H1 (cell line): ENCODE measurements at regions not wholly inside any gene's neighbourhood (a gene's known extent, or its start where the extent isn't known, plus 50 kb on each side); places are given as distances from the start of the nearest gene placed in this dataset.
A peak's percentile ranks its signal among the peaks of the same experiment; 100 is the strongest.

Experiments used
- CTCF ChIA-PET: fragments of 300-600 bp; sonication (Branson Sonifier 250); formaldehyde crosslinking; loops from one replicate; lab custom pipeline; 2021; ENCODE audit not compliant: partially characterized antibody; lab: Charles Lee
- POLR2A ChIA-PET: fragments of 300-600 bp; sonication (Branson Sonifier 250); formaldehyde crosslinking; loops from one replicate; lab custom pipeline; 2021; ENCODE audit warnings: inconsistent platforms; ENCODE audit not compliant: partially characterized antibody; lab: Charles Lee
- DNase-seq, 2 experiments: peaks; one replicate each; pipeline versions ENCODE4 v3.0.0 to v3.0.0-alpha.2; 2010 to 2022; ENCODE audit warnings: low spot score in 2 of 2, low read depth in 1 of 2, mixed read lengths in 1 of 2
- FAIRE-seq: peaks from 2 replicates; lab custom pipeline; 2011; peaks lifted over from hg19 to GRCh38; lab: Jason Lieb, UNC
- H2AFZ ChIP-seq: 2 replicates; pipeline ENCODE4 v1.8.1; 2012; ENCODE audit warnings: low read length, inconsistent platforms
- H2AK5ac ChIP-seq: 2 replicates; pipeline ENCODE4 v1.6.1; 2013; ENCODE audit warnings: low read depth, low read length
- H2BK120ac ChIP-seq: replicated peaks from 2 replicates; pipeline ENCODE3; 2013; ENCODE audit warnings: low read depth, low read length, inconsistent platforms
- H2BK12ac ChIP-seq: 2 replicates; pipeline ENCODE4 v1.6.1; 2013; ENCODE audit warnings: low read depth, low read length
- H2BK15ac ChIP-seq: 2 replicates; pipeline ENCODE4 v1.6.1; 2013; ENCODE audit warnings: low read length
- H2BK20ac ChIP-seq: 2 replicates; pipeline ENCODE4 v1.6.1; 2013; ENCODE audit warnings: low read length
- H2BK5ac ChIP-seq: 2 replicates; pipeline ENCODE4 v1.6.1; 2013; ENCODE audit warnings: low read depth, low read length
- H3K14ac ChIP-seq: 2 replicates; pipeline ENCODE4 v1.6.1; 2013; ENCODE audit warnings: inconsistent platforms; ENCODE audit not compliant: insufficient read length
- H3K18ac ChIP-seq: 2 replicates; pipeline ENCODE4 v1.6.1; 2013; ENCODE audit warnings: low read length; ENCODE audit errors: extremely low read depth
- H3K23ac ChIP-seq: 2 replicates; pipeline ENCODE4 v1.6.1; 2013; ENCODE audit warnings: inconsistent platforms; ENCODE audit not compliant: insufficient read length
- H3K23me2 ChIP-seq: 2 replicates; pipeline ENCODE4 v1.6.1; 2013; ENCODE audit warnings: low read depth, low read length
- H3K27ac ChIP-seq: 2 replicates; pipeline ENCODE4 v1.6.1; 2011; ENCODE audit warnings: low read depth, low read length, inconsistent platforms
- H3K27me3 ChIP-seq, 4 experiments: replicated peaks in 1 of 4; 1 replicate in 1 of 4; 2 replicates in 3 of 4; pipeline versions ENCODE4 v1.6.1 to v1.8.1; 2011 to 2013; ENCODE audit warnings: low read length in 3 of 4, mild to moderate bottlenecking in 3 of 4, inconsistent platforms in 2 of 4, mixed read lengths in 2 of 4, moderate library complexity in 1 of 4; ENCODE audit not compliant: control insufficient read depth in 3 of 4, insufficient read depth in 3 of 4; ENCODE audit errors: extremely low read depth in 1 of 4
- H3K36me3 ChIP-seq, 4 experiments: 2 replicates each; pipeline versions ENCODE4 v1.6.1 to v1.8.1; 2011 to 2013; ENCODE audit warnings: mild to moderate bottlenecking in 4 of 4, low read length in 3 of 4, moderate library complexity in 2 of 4, control low read depth in 1 of 4, inconsistent platforms in 1 of 4; ENCODE audit not compliant: insufficient read depth in 4 of 4, control insufficient read depth in 2 of 4
- H3K4ac ChIP-seq: replicated peaks from 2 replicates; pipeline ENCODE3; 2013; ENCODE audit warnings: low read length, low read depth, mixed read lengths, inconsistent platforms; ENCODE audit not compliant: insufficient read length
- H3K4me1 ChIP-seq, 4 experiments: replicated peaks in 1 of 4; 1 replicate in 1 of 4; 2 replicates in 3 of 4; pipeline versions ENCODE4 v1.6.1 to v1.8.1; 2011 to 2013; ENCODE audit warnings: low read length in 3 of 4, inconsistent platforms in 2 of 4, mixed read lengths in 1 of 4; ENCODE audit not compliant: insufficient read depth in 4 of 4, control insufficient read depth in 3 of 4
- H3K4me2 ChIP-seq, 2 experiments: 2 replicates each; pipeline versions ENCODE4 v1.6.1 to v1.8.1; 2011 to 2013; ENCODE audit warnings: low read depth in 2 of 2, low read length in 2 of 2, control low read depth in 1 of 2, inconsistent platforms in 1 of 2, mild to moderate bottlenecking in 1 of 2; ENCODE audit not compliant: insufficient read depth in 1 of 2
- H3K4me3 ChIP-seq, 4 experiments: fragments of 200-600, 300-600 bp in 1 of 4; sonication (generic), shearing (Covaris generic), sonication (Bioruptor Twin) in 1 of 4; 2 replicates each; pipeline versions ENCODE4 v1.5.1 to v1.8.1; 2011 to 2016; ENCODE audit warnings: low read length in 4 of 4, low read depth in 3 of 4, control low read depth in 2 of 4, inconsistent platforms in 2 of 4, mild to moderate bottlenecking in 2 of 4, mixed read lengths in 1 of 4, moderate library complexity in 1 of 4; ENCODE audit not compliant: insufficient read depth in 2 of 4; ENCODE audit errors: extremely low read depth in 1 of 4
- H3K56ac ChIP-seq: replicated peaks from 2 replicates; pipeline ENCODE3; 2013; ENCODE audit warnings: low read depth, mild to moderate bottlenecking, mixed read lengths, low read length, inconsistent platforms; ENCODE audit not compliant: insufficient read length
- H3K79me1 ChIP-seq: 2 replicates; pipeline ENCODE4 v1.6.1; 2013; ENCODE audit warnings: low read depth, low read length, control low read depth
- H3K79me2 ChIP-seq, 2 experiments: 2 replicates each; pipeline versions ENCODE4 v1.6.1 to v1.8.1; 2012 to 2013; ENCODE audit warnings: low read length in 2 of 2, mild to moderate bottlenecking in 2 of 2, inconsistent platforms in 1 of 2; ENCODE audit not compliant: insufficient read depth in 2 of 2, control insufficient read depth in 1 of 2
- H3K9ac ChIP-seq, 4 experiments: replicated peaks in 1 of 4; 1 replicate in 1 of 4; 2 replicates in 3 of 4; pipeline versions ENCODE4 v1.6.1 to v1.8.1; 2011 to 2013; ENCODE audit warnings: low read depth in 3 of 4, low read length in 3 of 4, control low read depth in 2 of 4, mild to moderate bottlenecking in 2 of 4, moderate library complexity in 2 of 4, inconsistent platforms in 1 of 4; ENCODE audit errors: extremely low read depth in 1 of 4
- H3K9me3 ChIP-seq, 2 experiments: 2 replicates each; pipeline versions ENCODE4 v1.6.1 to v1.8.1; 2012 to 2013; ENCODE audit warnings: mild to moderate bottlenecking in 2 of 2, moderate library complexity in 2 of 2, control low read depth in 1 of 2, inconsistent platforms in 1 of 2, low read depth in 1 of 2, low read length in 1 of 2, mixed read lengths in 1 of 2; ENCODE audit not compliant: insufficient read depth in 2 of 2
- H4K20me1 ChIP-seq, 2 experiments: replicated peaks in 1 of 2; 2 replicates each; pipeline versions ENCODE3 to v1.8.1; 2011 to 2013; ENCODE audit warnings: inconsistent platforms in 2 of 2, low read length in 2 of 2, mild to moderate bottlenecking in 1 of 2; ENCODE audit not compliant: insufficient read depth in 2 of 2, control insufficient read depth in 1 of 2
- H4K5ac ChIP-seq: 2 replicates; pipeline ENCODE4 v1.6.1; 2013; ENCODE audit warnings: low read length, low read depth, mixed read lengths, inconsistent platforms; ENCODE audit not compliant: insufficient read length
- H4K8ac ChIP-seq: 2 replicates; pipeline ENCODE4 v1.8.0; 2013; ENCODE audit warnings: mild to moderate bottlenecking, moderate library complexity, low read length, inconsistent platforms; ENCODE audit not compliant: insufficient read depth; ENCODE audit errors: extremely low read depth
- H4K91ac ChIP-seq: replicated peaks from 2 replicates; pipeline ENCODE3; 2013; ENCODE audit warnings: low read length, mixed read lengths, inconsistent platforms; ENCODE audit not compliant: insufficient read length
- CTCF ChIP-seq, 3 experiments: IDR thresholded peaks; 1 replicate in 2 of 3; 2 replicates in 1 of 3; pipeline versions ENCODE4 v1.5.1 to v1.6.1; 2011; ENCODE audit warnings: low read length in 3 of 3, mild to moderate bottlenecking in 3 of 3, inconsistent platforms in 2 of 3, low read depth in 1 of 3, moderate library complexity in 1 of 3; ENCODE audit not compliant: insufficient read depth in 1 of 3; ENCODE audit errors: control extremely low read depth in 1 of 3
- WGBS, 2 experiments: shearing (Covaris generic) in 1 of 2; methylation state at CpG; one replicate each; pipeline versions ENCODE4 v1.1.6 to v1.1.7; 2013 to 2015; ENCODE audit warnings: low lambda C conversion rate in 2 of 2, mixed read lengths in 2 of 2, inconsistent platforms in 1 of 2, low coverage in 1 of 2, missing lambda C conversion rate in 1 of 2; ENCODE audit not compliant: insufficient replicate concordance in 2 of 2, insufficient coverage in 1 of 2, insufficient read length in 1 of 2; ENCODE audit errors: extremely low coverage in 1 of 2, missing lambda C conversion rate in 1 of 2; 5-methylcytosine and 5-hydroxymethylcytosine counted together

GRCh38 chr20:22684072-22684762, 99.8 kb upstream of the FOXA2 start:
- H3K23me2 ChIP-seq, result no peaks in the 10 kb centered on the region
- H4K5ac ChIP-seq, result no peak overlapping the region
- H4K20me1 ChIP-seq, result no peaks in the 10 kb centered on the region
- no peak overlapping the region for H4K91ac ChIP-seq
- no peak overlapping the region for H3K23ac ChIP-seq
- H3K18ac ChIP-seq, result no peak overlapping the region
- no peak overlapping the region for H2BK20ac ChIP-seq
- H2BK15ac ChIP-seq, result no peak overlapping the region
- ChIA-PET CTCF (interaction anchor here (0.7 to 9.1 kb wide), 45 partner anchors 8 to 656 kb away, joined by 3 to 140 read pairs (median 4); no protein-coding TSS in a partner anchor), POLR2A (interaction anchor here (1.1 kb wide), 1 partner anchor 345 kb away, joined by 4 read pairs; no protein-coding TSS in a partner anchor)
- H2BK12ac ChIP-seq, result 0 out of 2 replicates have a peak overlapping the region, but pooled peaks have one; percentile 18
- H3K14ac ChIP-seq, result no peak overlapping the region
- H2AFZ ChIP-seq, result no peak overlapping the region
- H3K79me1 ChIP-seq, result no peaks in the 10 kb centered on the region
- DNase-seq, result peak; percentile 47 to 83
- no peak overlapping the region for H3K4ac ChIP-seq
- H3K4me3 ChIP-seq, result no peak overlapping the region
- no peak overlapping the region for H2BK5ac ChIP-seq
- no peaks in the 10 kb centered on the region for H3K36me3 ChIP-seq
- H3K79me2 ChIP-seq, result no peaks in the 10 kb centered on the region
- H2AK5ac ChIP-seq, result no peak overlapping the region
- no peak overlapping the region for H4K8ac ChIP-seq
- H3K9ac ChIP-seq, result no peak overlapping the region
- WGBS, 2 experiments, result 52% methylated on average over 12 of the region's 12 CpGs; no CpG with 5 or more reads in 1 of the 2 experiments
- H3K4me2 ChIP-seq, result no peak overlapping the region
- no peak overlapping the region for H3K27ac ChIP-seq
- no peak overlapping the region for H3K56ac ChIP-seq
- no peak overlapping the region for H2BK120ac ChIP-seq
- peaks cover 0 to 4% of the 10 kb centered on the region in 2 experiments; a peak in 1 of 4 replicates for H3K9me3 ChIP-seq
- no peaks in the 10 kb centered on the region for H3K4me1 ChIP-seq
- H3K27me3 ChIP-seq, result no peaks in the 10 kb centered on the region; a peak in 3 of 7 replicates
- peak; percentile 87 for FAIRE-seq
- peak; percentile 69 to 93 (median 91) for TF ChIP-seq CTCF (IDR thresholded peaks at IDR 0.05; ENCODE audit: control extremely low read depth in 1 of 3, insufficient read depth in 1 of 3, low read depth in 1 of 3, low read length in 3 of 3)
